IPS-18a (cell line): ENCODE measurements at regions not wholly inside any gene's neighbourhood (a gene's known extent, or its start where the extent isn't known, plus 50 kb on each side); places are given as distances from the start of the nearest gene placed in this dataset.
"Not testable (repeated sequence)": the region's sequence is repeated elsewhere in the genome, so short reads cannot be mapped to it uniquely, and the experiment has no call there.

Experiments
- H3K27ac ChIP-seq: one replicate; pipeline ENCODE4 v1.5.1; 2013; ENCODE audit warnings: low read length
- H3K27me3 ChIP-seq: one replicate; pipeline ENCODE4 v1.6.1; 2013; ENCODE audit warnings: mild to moderate bottlenecking, low read length; ENCODE audit not compliant: control insufficient read depth, insufficient read depth
- H3K36me3 ChIP-seq: one replicate; pipeline ENCODE4 v1.6.1; 2013; ENCODE audit warnings: low read depth, low read length; ENCODE audit not compliant: control insufficient read depth
- H3K4me1 ChIP-seq: one replicate; pipeline ENCODE4 v1.6.1; 2013; ENCODE audit warnings: low read depth, low read length; ENCODE audit not compliant: control insufficient read depth
- H3K4me3 ChIP-seq: one replicate; pipeline ENCODE4 v1.5.1; 2013; ENCODE audit warnings: low read length
- H3K9ac ChIP-seq: one replicate; pipeline ENCODE4 v1.6.1; 2013; ENCODE audit warnings: mild to moderate bottlenecking, low read length, moderate library complexity
- H3K9me3 ChIP-seq: one replicate; pipeline ENCODE4 v1.6.1; 2013; ENCODE audit warnings: low read depth, low read length; ENCODE audit not compliant: control insufficient read depth

GRCh38 chr6:84882768-84883766 lies 118.7 kb upstream of the TBX18 start:
- Histone ChIP-seq H3K27ac (no peak overlapping the region), H3K27me3 (no peaks in the 10 kb centered on the region), H3K4me1 (no peaks in the 10 kb centered on the region), H3K4me3 (no peak overlapping the region), H3K36me3 (no peaks in the 10 kb centered on the region), H3K9ac (no peak overlapping the region), H3K9me3 (no peaks in the 10 kb centered on the region)

DNA sequence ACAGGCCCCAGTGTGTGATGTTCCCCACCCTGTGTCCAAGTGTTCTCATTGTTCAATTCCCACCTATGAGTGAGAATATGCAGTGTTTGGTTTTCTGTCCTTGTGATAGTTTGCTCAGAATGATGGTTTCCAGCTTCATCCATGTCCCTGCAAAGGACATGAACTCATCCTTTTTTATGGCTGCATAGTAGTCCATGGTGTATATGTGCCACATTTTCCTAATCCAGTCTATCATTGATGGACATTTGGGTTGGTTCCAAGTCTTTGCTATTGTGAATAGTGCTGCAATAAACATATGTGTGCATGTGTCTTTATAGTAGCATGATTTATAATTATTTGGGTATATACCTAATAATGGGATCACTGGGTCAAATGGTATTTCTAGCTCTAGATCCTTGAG lies 115.0 kb upstream of the TBX18 start:
- H3K9me3 ChIP-seq, H3K4me3 ChIP-seq, H3K27ac ChIP-seq, H3K27me3 ChIP-seq, H3K36me3 ChIP-seq, H3K4me1 ChIP-seq, H3K9ac ChIP-seq: not testable (repeated sequence)

- Histone ChIP-seq H3K9me3 (no peaks in the 10 kb centered on the region), H3K36me3 (no peaks in the 10 kb centered on the region), H3K27ac (no peak overlapping the region), H3K27me3 (no peaks in the 10 kb centered on the region), H3K4me1 (no peaks in the 10 kb centered on the region), H3K9ac (no peak overlapping the region), H3K4me3 (no peak overlapping the region)
Measured at GRCh38 chr6:84877515-84878210, 113.3 kb upstream of the TBX18 start.

- Histone ChIP-seq H3K27ac (no peak overlapping the region), H3K9me3 (no peaks in the 10 kb centered on the region), H3K36me3 (no peaks in the 10 kb centered on the region), H3K4me3 (no peak overlapping the region), H3K4me1 (no peaks in the 10 kb centered on the region), H3K27me3 (no peaks in the 10 kb centered on the region), H3K9ac (no peak overlapping the region)
Measured at GRCh38 chr6:84876723-84877514, 112.5 kb upstream of the TBX18 start.

- Histone ChIP-seq H3K9me3 (no peaks in the 10 kb centered on the region), H3K4me1 (no peaks in the 10 kb centered on the region), H3K9ac (no peak overlapping the region), H3K27ac (no peak overlapping the region), H3K36me3 (no peaks in the 10 kb centered on the region), H3K27me3 (no peaks in the 10 kb centered on the region), H3K4me3 (no peak overlapping the region)
Measured at GRCh38 chr6:84872996-84873723, 108.8 kb upstream of the TBX18 start.

DNA sequence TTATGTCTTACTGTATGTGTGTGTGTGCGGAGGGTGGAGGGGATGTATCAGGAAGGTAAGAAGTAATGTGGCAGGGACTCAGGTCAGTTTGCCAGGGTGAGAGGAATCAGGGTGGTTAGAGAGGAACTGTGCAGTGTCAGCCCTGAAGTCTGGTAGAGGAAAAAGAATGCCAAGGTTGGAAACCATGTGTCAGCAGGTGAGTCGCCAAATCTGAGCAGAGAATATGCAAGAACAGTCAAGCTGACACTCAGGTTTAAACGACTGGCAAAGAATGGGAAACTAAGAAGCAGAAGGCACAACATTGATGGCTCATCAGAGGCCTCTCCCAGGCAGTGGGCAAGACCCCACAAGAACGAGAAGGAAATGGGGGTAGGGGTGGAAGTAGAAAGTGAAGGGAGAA lies 107.5 kb upstream of the TBX18 start:
- no peaks in the 10 kb centered on the region for H3K4me1 ChIP-seq
- H3K36me3 ChIP-seq = no peaks in the 10 kb centered on the region
- H3K9me3 ChIP-seq = no peaks in the 10 kb centered on the region
- H3K27ac ChIP-seq = no peak overlapping the region
- H3K4me3 ChIP-seq = no peak overlapping the region
- H3K9ac ChIP-seq = no peak overlapping the region
- no peaks in the 10 kb centered on the region for H3K27me3 ChIP-seq

DNA sequence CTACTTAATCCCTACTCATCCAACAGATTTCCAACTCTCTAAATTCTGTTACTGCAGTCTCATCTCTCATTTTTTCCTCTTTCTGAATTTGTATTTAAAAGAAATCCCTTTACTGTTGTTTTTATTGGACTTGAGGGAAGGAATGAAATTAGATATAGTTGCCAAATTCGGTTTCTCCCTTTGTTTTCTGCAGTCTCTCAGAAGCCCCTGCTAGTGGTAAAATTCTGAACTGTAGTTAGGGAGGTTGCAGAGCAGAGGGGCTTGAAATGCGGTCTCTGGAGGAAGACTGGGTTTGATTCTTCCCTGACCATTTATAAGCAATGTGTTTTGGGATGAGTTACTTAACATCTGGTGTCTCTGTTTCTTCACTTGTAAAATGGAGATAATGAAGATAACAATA lies 106.3 kb upstream of the TBX18 start:
- Histone ChIP-seq H3K27ac (no peak overlapping the region), H3K36me3 (no peaks in the 10 kb centered on the region), H3K27me3 (no peaks in the 10 kb centered on the region), H3K4me1 (no peaks in the 10 kb centered on the region), H3K4me3 (no peak overlapping the region), H3K9me3 (no peaks in the 10 kb centered on the region), H3K9ac (no peak overlapping the region)

- Histone ChIP-seq H3K27ac (no peak overlapping the region), H3K4me3 (no peak overlapping the region), H3K36me3 (no peaks in the 10 kb centered on the region), H3K9me3 (no peaks in the 10 kb centered on the region), H3K4me1 (no peaks in the 10 kb centered on the region), H3K9ac (no peak overlapping the region), H3K27me3 (no peaks in the 10 kb centered on the region)
Measured at GRCh38 chr6:84868149-84868548, 103.8 kb upstream of the TBX18 start.

DNA sequence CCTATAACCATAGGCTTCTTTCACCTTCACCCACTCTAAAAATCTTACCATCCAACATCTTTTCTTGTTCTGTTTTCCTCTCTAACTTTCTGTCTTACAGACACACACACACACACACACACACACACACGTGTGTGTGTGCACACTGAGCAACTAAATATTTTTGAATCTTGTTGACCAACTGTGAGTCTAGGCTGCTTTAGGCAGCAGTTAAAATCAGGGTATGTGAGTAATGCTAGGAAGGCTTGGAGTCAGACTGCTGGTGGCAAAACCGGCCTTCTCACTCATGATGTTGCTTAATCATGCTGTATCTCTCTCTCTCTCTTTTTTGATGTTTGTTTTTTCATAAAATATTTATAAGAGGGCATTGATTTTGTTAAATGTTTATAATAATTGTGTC lies 103.1 kb upstream of the TBX18 start:
- Histone ChIP-seq H3K9ac (no peak overlapping the region), H3K4me1 (no peaks in the 10 kb centered on the region), H3K9me3 (no peaks in the 10 kb centered on the region), H3K36me3 (no peaks in the 10 kb centered on the region), H3K27ac (no peak overlapping the region), H3K4me3 (no peak overlapping the region), H3K27me3 (no peaks in the 10 kb centered on the region)

DNA sequence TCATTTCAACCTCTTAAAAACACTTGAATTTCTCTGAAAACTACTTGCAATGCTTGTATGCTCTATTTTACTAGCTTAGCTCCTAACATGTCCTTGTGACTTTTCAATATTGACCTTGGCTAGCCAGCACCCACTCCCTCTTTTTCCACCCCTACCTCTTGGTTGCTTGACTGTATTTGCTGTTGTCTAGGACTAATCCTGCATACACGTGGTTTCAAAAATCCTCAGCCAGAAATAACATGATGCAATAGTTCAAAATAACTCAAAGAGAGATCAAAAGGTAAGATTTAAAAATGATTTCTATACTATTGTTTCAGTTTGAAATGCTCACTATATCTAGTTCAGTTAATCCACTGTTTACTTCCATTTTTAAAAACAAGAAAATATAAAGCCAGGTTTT lies 102.3 kb upstream of the TBX18 start:
- H3K9me3 ChIP-seq = no peaks in the 10 kb centered on the region
- no peak overlapping the region for H3K4me3 ChIP-seq
- H3K27me3 ChIP-seq = no peaks in the 10 kb centered on the region
- no peaks in the 10 kb centered on the region for H3K4me1 ChIP-seq
- no peaks in the 10 kb centered on the region for H3K36me3 ChIP-seq
- H3K27ac ChIP-seq = no peak overlapping the region
- H3K9ac ChIP-seq = no peak overlapping the region

- not testable (repeated sequence) for H3K27ac ChIP-seq, H3K27me3 ChIP-seq, H3K36me3 ChIP-seq, H3K9ac ChIP-seq, H3K4me3 ChIP-seq, H3K4me1 ChIP-seq, H3K9me3 ChIP-seq
Measured at GRCh38 chr6:84865372-84865771, 101.0 kb upstream of the TBX18 start.
